Nephron progenitor cell (in vitro differentiated cells): ENCODE measurements at regions not wholly inside any gene's neighbourhood (a gene's known extent, or its start where the extent isn't known, plus 50 kb on each side); places are given as distances from the start of the nearest gene placed in this dataset.

Source experiments
- DNase-seq: peaks from one replicate; pipeline ENCODE4 v3.0.0; 2021
- H3K27ac Mint-ChIP-seq: 2 replicates; pipeline ENCODE4 v1.8.0; 2021; ENCODE audit warnings: mild to moderate bottlenecking, moderate library complexity, mixed read lengths
- H3K27me3 Mint-ChIP-seq: 2 replicates; pipeline ENCODE4 v1.8.0; 2021; ENCODE audit warnings: mild to moderate bottlenecking, low read depth, mixed read lengths; ENCODE audit not compliant: poor library complexity
- H3K36me3 Mint-ChIP-seq: 2 replicates; pipeline ENCODE4 v1.8.0; 2021; ENCODE audit warnings: low read depth, mixed read lengths
- H3K4me1 Mint-ChIP-seq: 2 replicates; pipeline ENCODE4 v1.8.0; 2021; ENCODE audit warnings: mixed read lengths
- H3K4me3 Mint-ChIP-seq: 2 replicates; pipeline ENCODE4 v1.8.0; 2021; ENCODE audit warnings: mild to moderate bottlenecking, moderate library complexity, mixed read lengths
- H3K9me3 Mint-ChIP-seq: 2 replicates; pipeline ENCODE4 v1.8.0; 2021; ENCODE audit warnings: mild to moderate bottlenecking, moderate library complexity, mixed read lengths
- TF ChIP-seq, protein P1 (sequence below): fragments of 200-600 bp; sonication (generic); IDR thresholded peaks from 2 replicates; pipeline ENCODE4 v1.5.0; 2021; ENCODE audit warnings: antibody characterized with exemption

DNA sequence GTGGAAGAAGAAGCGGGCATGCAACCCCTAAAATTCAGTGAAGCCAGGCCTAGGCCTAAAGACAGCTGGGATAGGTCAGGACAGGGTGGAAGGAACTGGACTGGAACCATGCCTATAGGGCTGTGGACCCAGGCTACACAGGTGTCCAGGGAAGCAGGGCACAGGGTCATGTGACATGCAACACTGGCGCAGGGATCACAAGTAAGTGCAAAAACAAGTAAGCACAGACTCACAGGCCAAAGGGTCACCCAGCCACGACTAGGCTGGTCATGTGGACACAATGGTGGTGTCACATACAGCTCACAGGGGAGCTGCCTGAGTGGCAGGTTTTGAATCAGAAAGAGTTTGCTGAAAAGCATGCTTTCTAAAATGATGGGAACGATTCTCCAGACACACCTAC, 195.7 kb downstream of the SPTSSA start:
- no peaks in the 10 kb centered on the region for H3K4me1 Mint-ChIP-seq
- TF ChIP-seq, protein P1, sequence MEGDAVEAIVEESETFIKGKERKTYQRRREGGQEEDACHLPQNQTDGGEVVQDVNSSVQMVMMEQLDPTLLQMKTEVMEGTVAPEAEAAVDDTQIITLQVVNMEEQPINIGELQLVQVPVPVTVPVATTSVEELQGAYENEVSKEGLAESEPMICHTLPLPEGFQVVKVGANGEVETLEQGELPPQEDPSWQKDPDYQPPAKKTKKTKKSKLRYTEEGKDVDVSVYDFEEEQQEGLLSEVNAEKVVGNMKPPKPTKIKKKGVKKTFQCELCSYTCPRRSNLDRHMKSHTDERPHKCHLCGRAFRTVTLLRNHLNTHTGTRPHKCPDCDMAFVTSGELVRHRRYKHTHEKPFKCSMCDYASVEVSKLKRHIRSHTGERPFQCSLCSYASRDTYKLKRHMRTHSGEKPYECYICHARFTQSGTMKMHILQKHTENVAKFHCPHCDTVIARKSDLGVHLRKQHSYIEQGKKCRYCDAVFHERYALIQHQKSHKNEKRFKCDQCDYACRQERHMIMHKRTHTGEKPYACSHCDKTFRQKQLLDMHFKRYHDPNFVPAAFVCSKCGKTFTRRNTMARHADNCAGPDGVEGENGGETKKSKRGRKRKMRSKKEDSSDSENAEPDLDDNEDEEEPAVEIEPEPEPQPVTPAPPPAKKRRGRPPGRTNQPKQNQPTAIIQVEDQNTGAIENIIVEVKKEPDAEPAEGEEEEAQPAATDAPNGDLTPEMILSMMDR, result no peak
- no peak for DNase-seq
- no peak overlapping the region for H3K27ac Mint-ChIP-seq
- H3K27me3 Mint-ChIP-seq, result peaks cover 6% of the 10 kb centered on the region
- no peaks in the 10 kb centered on the region for H3K36me3 Mint-ChIP-seq
- H3K9me3 Mint-ChIP-seq, result peaks cover 4% of the 10 kb centered on the region
- H3K4me3 Mint-ChIP-seq, result no peak overlapping the region

DNA sequence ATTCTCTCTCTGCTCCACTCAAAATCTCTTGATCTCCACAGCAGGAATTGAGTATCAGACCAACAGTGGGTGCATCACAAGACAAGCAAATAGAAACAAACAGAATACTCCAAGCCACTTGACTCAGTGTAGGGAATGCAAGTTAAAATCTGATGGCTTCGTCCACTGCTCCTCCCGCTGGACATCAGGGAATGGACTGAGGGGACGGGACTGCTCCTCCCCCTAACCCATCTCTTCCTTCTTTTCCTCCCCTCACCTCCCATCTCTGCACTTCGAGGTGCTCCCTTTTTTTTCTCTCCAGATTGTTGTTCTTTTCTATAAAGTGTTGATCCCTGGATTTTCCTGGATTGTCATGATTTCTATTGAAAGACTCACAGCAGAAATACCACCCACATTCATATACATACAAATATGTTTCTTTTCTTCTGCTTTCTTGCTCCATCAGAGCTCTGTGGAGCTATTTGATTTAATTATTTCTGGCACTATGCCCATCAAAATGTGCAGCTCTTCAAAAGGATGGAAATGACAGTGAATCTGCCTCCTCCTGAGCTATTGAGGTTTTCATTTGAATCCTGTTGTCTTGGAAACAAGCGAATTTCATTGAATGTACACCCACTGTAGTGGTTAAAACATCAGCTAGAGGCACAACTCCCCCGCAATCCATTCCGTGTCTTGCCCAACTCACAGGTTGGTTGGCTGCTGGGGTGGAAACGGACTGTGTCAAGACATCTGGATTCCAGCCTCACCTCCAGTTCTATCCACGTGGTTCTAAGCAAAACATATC, 199.7 kb downstream of the SPTSSA start:
- Mint-ChIP-seq H3K4me1 (peaks cover 7% of the 10 kb centered on the region), H3K9me3 (peaks cover 4% of the 10 kb centered on the region), H3K4me3 (no peak overlapping the region), H3K27ac (peak overlapping the region; percentile 1), H3K36me3 (no peaks in the 10 kb centered on the region), H3K27me3 (peaks cover 7% of the 10 kb centered on the region)
- TF ChIP-seq, protein P1, result no peak
- DNase-seq, result no peak

DNA sequence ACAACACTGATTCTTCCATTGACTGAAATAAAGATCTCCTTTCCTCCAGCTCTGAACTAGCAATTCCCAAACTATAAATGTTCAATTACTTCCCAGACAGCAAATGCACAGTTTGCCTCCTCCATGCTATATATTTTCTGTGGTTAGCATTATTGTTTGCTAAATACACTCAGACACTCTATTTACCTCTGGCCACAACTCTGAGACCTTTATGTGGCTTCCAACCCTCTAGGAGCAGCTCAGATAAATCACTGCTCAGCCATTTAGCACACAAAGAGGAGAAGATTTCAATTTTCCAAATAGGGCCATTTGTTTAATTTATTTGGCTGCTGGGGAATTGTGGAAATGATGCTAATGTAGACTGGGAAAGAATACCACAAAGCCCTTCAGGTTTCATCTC, 202.0 kb downstream of the SPTSSA start:
- TF ChIP-seq, protein P1, result no peak
- peaks cover 7% of the 10 kb centered on the region for H3K4me1 Mint-ChIP-seq
- no peak overlapping the region for H3K4me3 Mint-ChIP-seq
- no peak overlapping the region for H3K27ac Mint-ChIP-seq
- no peak for DNase-seq
- H3K36me3 Mint-ChIP-seq, result no peaks in the 10 kb centered on the region
- H3K9me3 Mint-ChIP-seq, result peaks cover 4% of the 10 kb centered on the region
- H3K27me3 Mint-ChIP-seq, result peaks cover 7% of the 10 kb centered on the region

DNA sequence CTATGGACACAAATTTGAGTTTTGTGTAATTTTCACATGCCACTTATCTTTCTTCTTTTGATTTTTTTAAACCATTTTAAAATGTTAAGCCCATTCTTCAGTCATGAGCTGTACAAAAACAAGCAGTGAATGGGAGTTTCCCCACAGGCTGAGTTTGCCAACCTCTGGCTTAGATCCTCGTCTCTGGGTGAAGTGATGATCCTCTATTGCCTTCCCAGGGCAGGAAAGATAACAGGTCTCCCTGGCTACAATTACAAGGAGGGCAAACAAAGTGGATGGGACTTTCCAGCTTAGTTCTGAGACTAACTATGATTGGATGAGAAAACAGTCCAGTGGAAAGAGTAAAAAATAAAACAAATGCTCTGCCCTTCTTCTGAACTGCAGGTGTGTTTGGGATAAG, 203.7 kb downstream of the SPTSSA start:
- H3K27me3 Mint-ChIP-seq, result peaks cover 5% of the 10 kb centered on the region
- TF ChIP-seq, protein P1, result no peak
- H3K9me3 Mint-ChIP-seq, result peaks cover under 1% of the 10 kb centered on the region
- H3K36me3 Mint-ChIP-seq, result no peaks in the 10 kb centered on the region
- peaks cover 16% of the 10 kb centered on the region for H3K4me1 Mint-ChIP-seq
- no peak overlapping the region for H3K4me3 Mint-ChIP-seq
- no peak for DNase-seq
- no peak overlapping the region for H3K27ac Mint-ChIP-seq

- Mint-ChIP-seq H3K9me3 (no peaks in the 10 kb centered on the region), H3K27me3 (peaks cover 4% of the 10 kb centered on the region), H3K4me1 (peaks cover 18% of the 10 kb centered on the region), H3K4me3 (no peak overlapping the region), H3K27ac (no peak overlapping the region), H3K36me3 (no peaks in the 10 kb centered on the region)
- TF ChIP-seq, protein P1, result no peak
- DNase-seq, result no peak
These were observed 204.5 kb downstream of the SPTSSA start for GRCh38 chr14:34257505-34257904.

- Mint-ChIP-seq H3K27me3 (peaks cover 4% of the 10 kb centered on the region), H3K36me3 (no peaks in the 10 kb centered on the region), H3K4me3 (no peak overlapping the region), H3K27ac (no peak overlapping the region), H3K9me3 (no peaks in the 10 kb centered on the region), H3K4me1 (peaks cover 30% of the 10 kb centered on the region)
- DNase-seq, result no peak
- TF ChIP-seq, protein P1, result no peak
These were observed 205.8 kb downstream of the SPTSSA start for GRCh38 chr14:34256223-34256622.
